Gastrocnemius medialis (tissue), 4 donors: ENCODE measurements at regions not wholly inside any gene's neighbourhood (a gene's known extent, or its start where the extent isn't known, plus 50 kb on each side); places are given as distances from the start of the nearest gene placed in this dataset.
"Not testable (repeated sequence)": the region's sequence is repeated elsewhere in the genome, so short reads cannot be mapped to it uniquely, and the experiment has no call there.

Experiments
- ATAC-seq, 2 donors: fragments of 150-250 bp; one replicate each; pipeline ENCODE4 v1.9.1; 2016
- DNase-seq, 2 donors: peaks; one replicate each; pipeline ENCODE4 v3.0.0-alpha.2; 2019
- H3K27ac ChIP-seq, 4 donors: fragments of 200-600 bp; sonication (generic); 1 replicate in 1 of 4; 2 replicates in 3 of 4; pipeline ENCODE4 v1.5.1; 2016 to 2018; ENCODE audit warnings: mild to moderate bottlenecking in 2 of 4, moderate library complexity in 1 of 4
- H3K27me3 ChIP-seq, 3 donors: fragments of 200-600 bp; sonication (generic) in 2 of 3; 1 replicate in 1 of 3; 2 replicates in 2 of 3; pipeline versions ENCODE4 v1.5.1 to v1.6.0; 2016 to 2019; ENCODE audit warnings: mild to moderate bottlenecking in 1 of 3, moderate library complexity in 1 of 3
- H3K36me3 ChIP-seq, 2 donors: fragments of 200-600 bp; sonication (generic) in 1 of 2; one replicate each; pipeline ENCODE4 v1.5.1; 2017 to 2018
- H3K4me1 ChIP-seq, 2 donors: fragments of 200-600 bp; sonication (generic) in 1 of 2; one replicate each; pipeline ENCODE4 v1.5.1; 2016 to 2017; ENCODE audit warnings: mild to moderate bottlenecking in 2 of 2
- H3K4me3 ChIP-seq, 4 donors: fragments of 200-600 bp; sonication (generic) in 3 of 4; 1 replicate in 1 of 4; 2 replicates in 3 of 4; pipeline ENCODE4 v1.5.1; 2016 to 2019; ENCODE audit warnings: mild to moderate bottlenecking in 2 of 4
- H3K9me3 ChIP-seq, 3 donors: fragments of 200-600 bp; sonication (generic) in 2 of 3; 1 replicate in 1 of 3; 2 replicates in 2 of 3; pipeline ENCODE4 v1.5.1; 2016 to 2019
- POLR2A ChIP-seq, 2 donors: fragments of 450-650 bp; IDR thresholded peaks; one replicate each; pipeline ENCODE4 v1.6.1; 2017; ENCODE audit warnings: antibody characterized with exemption in 2 of 2, mild to moderate bottlenecking in 2 of 2, moderate library complexity in 2 of 2
- in situ Hi-C, 4 donors: fragments of 200-750 bp; cut with MboI; loops; one replicate each; pipeline versions ENCODE4 v1.15.0 to v1.8.0; 2017; ENCODE audit warnings: low sequenced_read_pairs in 4 of 4
- intact Hi-C: fragments of 100-400 bp; cut with DNase I; formaldehyde crosslinking; loops from one replicate; pipeline ENCODE4 v1.15.1; 2023; ENCODE audit warnings: low total_unique reads
- TF ChIP-seq, protein P1 (sequence below), 5 experiments: fragments of 450-650 bp in 3 of 5; fragments of 200-600 bp in 2 of 5; sonication (generic) in 2 of 5; IDR thresholded peaks in 4 of 5; conservative IDR thresholded peaks in 1 of 5; 1 replicate in 4 of 5; 2 replicates in 1 of 5; pipeline ENCODE4 v1.5.1; 2016 to 2019; ENCODE audit warnings: antibody characterized with exemption in 5 of 5, mild to moderate bottlenecking in 3 of 5, moderate library complexity in 3 of 5

DNA sequence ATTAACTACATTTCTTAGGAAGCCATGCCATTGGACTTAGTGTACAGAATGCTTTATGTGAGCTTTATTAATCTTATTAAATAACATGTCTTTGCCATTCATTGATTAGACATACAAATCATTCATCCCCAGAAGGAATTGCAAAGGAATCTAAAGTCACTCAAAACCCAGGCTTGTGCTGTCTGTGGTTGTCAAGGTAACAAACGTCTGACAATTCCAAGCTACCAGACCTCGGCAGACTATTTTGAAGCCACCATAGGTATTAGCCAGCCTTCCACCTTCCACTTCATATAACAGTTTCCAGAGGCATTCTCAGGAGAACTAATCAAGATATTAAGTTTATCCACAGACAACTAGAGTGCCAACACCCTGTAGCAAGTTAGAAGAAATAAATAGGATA, 135.2 kb upstream of the TUSC1 start:
- no peak for ATAC-seq
- H3K27ac ChIP-seq = no peak overlapping the region
- DNase-seq = no peak
- no peaks in the 10 kb centered on the region for H3K4me1 ChIP-seq
- no peaks in the 10 kb centered on the region for H3K36me3 ChIP-seq
- TF ChIP-seq, protein P1, sequence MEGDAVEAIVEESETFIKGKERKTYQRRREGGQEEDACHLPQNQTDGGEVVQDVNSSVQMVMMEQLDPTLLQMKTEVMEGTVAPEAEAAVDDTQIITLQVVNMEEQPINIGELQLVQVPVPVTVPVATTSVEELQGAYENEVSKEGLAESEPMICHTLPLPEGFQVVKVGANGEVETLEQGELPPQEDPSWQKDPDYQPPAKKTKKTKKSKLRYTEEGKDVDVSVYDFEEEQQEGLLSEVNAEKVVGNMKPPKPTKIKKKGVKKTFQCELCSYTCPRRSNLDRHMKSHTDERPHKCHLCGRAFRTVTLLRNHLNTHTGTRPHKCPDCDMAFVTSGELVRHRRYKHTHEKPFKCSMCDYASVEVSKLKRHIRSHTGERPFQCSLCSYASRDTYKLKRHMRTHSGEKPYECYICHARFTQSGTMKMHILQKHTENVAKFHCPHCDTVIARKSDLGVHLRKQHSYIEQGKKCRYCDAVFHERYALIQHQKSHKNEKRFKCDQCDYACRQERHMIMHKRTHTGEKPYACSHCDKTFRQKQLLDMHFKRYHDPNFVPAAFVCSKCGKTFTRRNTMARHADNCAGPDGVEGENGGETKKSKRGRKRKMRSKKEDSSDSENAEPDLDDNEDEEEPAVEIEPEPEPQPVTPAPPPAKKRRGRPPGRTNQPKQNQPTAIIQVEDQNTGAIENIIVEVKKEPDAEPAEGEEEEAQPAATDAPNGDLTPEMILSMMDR (IDR thresholded peaks at IDR 0.05 in 4 of 5, conservative IDR thresholded peaks at IDR 0.05 in 1 of 5) = no peak
- no peak for TF ChIP-seq POLR2A (IDR thresholded peaks at IDR 0.05)
- in situ Hi-C loops (loop anchor here in 2 of 4 donors (25.0 kb wide), 2 partner anchors 99 to 101 kb away; no protein-coding TSS in a partner anchor), intact Hi-C loops (no loop called here)
- no peaks in the 10 kb centered on the region for H3K27me3 ChIP-seq
- H3K9me3 ChIP-seq = no peaks in the 10 kb centered on the region
- no peak overlapping the region for H3K4me3 ChIP-seq

GRCh38 chr9:25808554-25808953, 130.3 kb upstream of the TUSC1 start:
- no peaks in the 10 kb centered on the region for H3K36me3 ChIP-seq
- DNase-seq = no peak
- no peak overlapping the region for H3K4me3 ChIP-seq
- intact Hi-C loops (no loop called here), in situ Hi-C loops (loop anchor here in 2 of 4 donors (25.0 kb wide), 2 partner anchors 96 to 104 kb away; no protein-coding TSS in a partner anchor)
- no peak overlapping the region for H3K27ac ChIP-seq
- ATAC-seq = no peak
- H3K9me3 ChIP-seq = no peaks in the 10 kb centered on the region
- no peaks in the 10 kb centered on the region for H3K27me3 ChIP-seq
- H3K4me1 ChIP-seq = no peaks in the 10 kb centered on the region
- TF ChIP-seq, protein P1 (IDR thresholded peaks at IDR 0.05 in 4 of 5, conservative IDR thresholded peaks at IDR 0.05 in 1 of 5) = no peak
- no peak for TF ChIP-seq POLR2A (IDR thresholded peaks at IDR 0.05)

GRCh38 chr9:25804856-25805255, 126.6 kb upstream of the TUSC1 start:
- TF ChIP-seq POLR2A (IDR thresholded peaks at IDR 0.05) = no peak
- TF ChIP-seq, protein P1 (IDR thresholded peaks at IDR 0.05 in 4 of 5, conservative IDR thresholded peaks at IDR 0.05 in 1 of 5) = no peak
- H3K36me3 ChIP-seq = no peaks in the 10 kb centered on the region
- no peak overlapping the region for H3K27ac ChIP-seq

DNA sequence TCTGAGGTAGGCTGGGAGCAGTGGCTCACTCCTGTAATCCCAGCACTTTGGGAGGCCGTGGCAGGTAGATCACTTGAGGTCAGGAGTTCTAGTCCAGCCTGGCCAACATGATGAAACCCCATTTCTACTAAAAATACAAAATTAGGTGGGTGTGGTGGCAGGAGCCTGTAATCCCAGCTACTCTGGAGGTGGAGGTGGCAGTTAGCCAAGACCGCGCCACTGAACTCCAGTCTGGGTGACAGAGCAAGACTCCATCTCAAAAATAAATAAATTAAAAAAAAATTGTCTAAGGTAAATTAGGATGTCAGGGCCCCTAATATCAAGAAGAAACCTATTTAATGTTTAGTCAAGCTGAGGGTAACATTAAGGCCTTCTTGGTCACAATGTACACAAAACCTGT, 123.7 kb upstream of the TUSC1 start:
- H3K27me3 ChIP-seq, H3K27ac ChIP-seq, H3K9me3 ChIP-seq, intact Hi-C loops, ATAC-seq, H3K4me3 ChIP-seq, DNase-seq, H3K36me3 ChIP-seq, H3K4me1 ChIP-seq: not testable (repeated sequence)
- in situ Hi-C loops = loop anchor here in 2 of 4 donors (25.0 kb wide), 2 partner anchors 90 to 110 kb away; no protein-coding TSS in a partner anchor

More at GRCh38 chr9:25804856-25805255, 126.6 kb upstream of the TUSC1 start:
- intact Hi-C loops = no loop called here
- Histone ChIP-seq H3K27me3 (no peaks in the 10 kb centered on the region), H3K9me3 (no peaks in the 10 kb centered on the region), H3K4me3 (no peak overlapping the region), H3K4me1 (no peaks in the 10 kb centered on the region)
- no peak for ATAC-seq
- DNase-seq = no peak
- in situ Hi-C loops = loop anchor here in 2 of 4 donors (25.0 kb wide), 2 partner anchors 93 to 107 kb away; no protein-coding TSS in a partner anchor

DNA sequence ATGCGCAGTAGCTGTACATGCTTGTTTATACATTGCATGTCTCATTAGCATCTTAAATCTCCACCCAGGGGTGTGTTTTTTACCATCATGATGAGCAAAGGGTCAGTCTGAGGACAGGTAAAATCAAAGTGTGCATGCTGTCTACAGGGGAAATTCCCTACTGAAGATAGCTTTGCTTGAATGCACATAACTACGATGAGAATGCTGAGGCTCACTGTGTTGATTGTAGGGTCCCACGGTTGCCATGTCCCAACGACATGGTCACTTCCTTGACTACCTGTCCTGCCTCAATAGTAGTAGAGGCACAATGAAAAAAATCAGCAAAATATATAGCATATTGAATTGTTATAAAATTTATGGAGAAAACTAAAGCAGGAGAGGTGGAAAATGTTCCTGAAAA, 95.6 kb upstream of the TUSC1 start:
- no peak for ATAC-seq
- TF ChIP-seq POLR2A (IDR thresholded peaks at IDR 0.05) = no peak
- TF ChIP-seq, protein P1 (IDR thresholded peaks at IDR 0.05 in 4 of 5, conservative IDR thresholded peaks at IDR 0.05 in 1 of 5) = no peak
- Histone ChIP-seq H3K9me3 (no peaks in the 10 kb centered on the region), H3K4me3 (no peak overlapping the region), H3K27me3 (no peaks in the 10 kb centered on the region), H3K36me3 (no peaks in the 10 kb centered on the region), H3K27ac (no peak overlapping the region), H3K4me1 (no peaks in the 10 kb centered on the region)
- in situ Hi-C loops = no loop called here
- no peak for DNase-seq
- intact Hi-C loops = no loop called here
